NOMO-1 treated with dmso at 0.1 percent for 144 hours (cell line): ENCODE measurements at regions not wholly inside any gene's neighbourhood (a gene's known extent, or its start where the extent isn't known, plus 50 kb on each side); places are given as distances from the start of the nearest gene placed in this dataset.
"Not testable (repeated sequence)": the region's sequence is repeated elsewhere in the genome, so short reads cannot be mapped to it uniquely, and the experiment has no call there.

Experiments used
- DNase-seq: peaks from one replicate; lab custom pipeline; 2025; ENCODE audit not compliant: unreplicated experiment; lab: John Stamatoyannopoulos, UW

DNA sequence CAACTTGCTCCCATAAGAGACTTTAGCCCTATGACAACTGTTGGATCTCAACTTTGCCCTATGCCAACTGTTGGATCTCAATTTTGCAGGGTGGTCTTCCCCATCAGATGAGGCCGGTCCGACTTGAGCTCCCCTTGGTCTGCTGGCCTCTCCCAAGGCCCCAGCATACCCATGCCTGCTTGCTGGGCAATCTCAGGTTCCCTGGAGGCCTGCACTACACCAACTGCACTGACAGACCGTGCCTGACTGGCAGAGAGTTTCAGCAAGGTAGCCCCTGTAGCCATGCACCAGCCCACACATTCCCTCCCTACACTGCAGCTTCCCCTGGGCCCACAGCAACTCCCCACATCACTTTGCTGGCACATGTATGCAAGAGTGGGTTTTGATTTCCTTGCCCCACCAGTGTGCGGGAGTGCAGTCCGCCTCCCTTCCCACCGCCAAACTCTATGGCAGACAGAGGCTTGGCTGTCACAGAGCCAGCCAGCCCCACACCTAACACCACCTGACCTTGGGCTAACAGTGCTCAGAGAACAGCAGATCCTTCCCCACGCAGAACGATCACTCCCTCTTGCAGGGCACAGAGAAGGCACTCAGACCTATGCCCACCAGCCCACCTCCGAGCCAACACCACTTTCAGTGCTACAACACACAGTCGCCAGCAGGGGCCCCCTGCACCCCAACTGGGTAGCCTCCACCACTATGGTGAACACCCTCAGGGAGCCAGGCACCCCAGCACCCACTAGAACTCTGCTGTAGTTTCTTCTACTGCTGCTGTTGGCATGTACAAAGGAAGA lies 279.9 kb upstream of the COX7C start:
- DNase-seq = no peak

DNA sequence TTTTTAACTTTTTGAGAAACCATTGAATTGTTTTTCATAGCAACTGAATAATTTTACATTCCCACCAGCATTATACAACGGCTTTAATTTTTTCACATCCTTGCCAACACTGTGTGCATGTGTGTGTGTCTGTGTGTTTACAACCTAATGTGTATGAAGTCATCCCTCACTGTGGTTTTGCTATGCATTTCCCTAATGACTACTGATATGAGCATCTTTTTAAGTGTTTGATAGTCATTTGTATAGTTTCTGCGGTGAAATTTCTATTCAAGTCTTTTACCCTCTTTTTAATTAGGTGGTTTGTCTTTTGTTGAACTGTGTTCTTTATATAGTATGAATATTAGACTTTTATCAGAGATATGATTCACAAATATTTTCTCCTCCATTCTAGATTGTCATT lies 263.1 kb upstream of the COX7C start:
- no peak for DNase-seq

DNA sequence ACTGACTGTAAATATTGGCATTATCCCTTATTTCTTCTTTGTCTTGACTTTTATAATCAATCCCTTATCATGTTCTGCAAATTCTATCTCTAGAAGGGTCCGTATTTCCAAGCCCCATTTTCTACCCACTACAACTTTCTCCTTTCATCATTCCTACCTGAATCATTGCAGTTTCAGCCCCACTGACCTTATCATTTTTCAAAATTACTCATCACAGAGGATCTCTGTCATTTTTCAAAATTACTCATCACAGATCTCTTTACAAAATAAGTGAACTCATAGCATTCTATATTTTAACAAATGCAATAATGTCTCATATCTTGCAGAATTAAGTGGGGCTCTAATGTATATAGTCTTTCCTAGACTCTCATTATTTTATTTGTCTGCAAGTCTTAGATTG lies 256.9 kb upstream of the COX7C start:
- DNase-seq = no peak

DNA sequence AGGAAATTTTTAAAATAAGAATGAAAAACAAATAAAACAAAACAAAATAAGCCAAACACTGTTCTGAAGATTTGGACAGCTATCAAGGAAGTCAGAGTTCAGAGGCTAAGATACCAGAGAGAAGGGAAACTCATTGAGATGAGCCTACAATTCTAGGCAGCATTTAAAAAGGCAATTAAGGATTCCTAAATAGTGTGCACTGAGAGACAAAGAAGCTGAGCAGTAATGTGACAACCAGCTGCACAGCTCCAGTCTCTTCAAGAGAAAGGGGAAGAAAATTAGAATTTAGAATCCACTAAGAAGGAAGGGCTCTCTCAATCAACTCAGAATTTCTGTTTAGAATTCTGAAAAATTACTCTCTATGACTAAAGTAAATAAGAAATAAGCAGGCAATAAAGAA lies 246.7 kb upstream of the COX7C start:
- DNase-seq = no peak

DNA sequence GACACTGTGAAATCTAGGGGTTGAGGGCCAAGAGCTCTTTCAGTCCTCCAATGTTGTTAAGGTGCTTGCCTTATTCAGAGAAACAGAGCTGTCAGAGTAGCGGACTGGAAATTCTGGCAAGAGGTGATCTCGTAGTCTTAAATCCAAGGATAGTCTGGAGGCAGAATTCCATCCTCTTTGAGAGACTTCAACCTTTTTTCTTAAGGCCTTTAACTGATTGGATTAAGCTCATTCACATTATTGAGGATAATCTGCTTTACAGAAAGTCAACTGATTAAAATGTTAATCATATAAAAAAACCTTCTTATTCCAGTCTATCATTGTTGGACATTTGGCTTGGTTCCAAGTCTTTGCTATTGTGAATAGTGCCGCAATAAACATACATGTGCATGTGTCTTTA lies 243.1 kb upstream of the COX7C start:
- no peak for DNase-seq

DNA sequence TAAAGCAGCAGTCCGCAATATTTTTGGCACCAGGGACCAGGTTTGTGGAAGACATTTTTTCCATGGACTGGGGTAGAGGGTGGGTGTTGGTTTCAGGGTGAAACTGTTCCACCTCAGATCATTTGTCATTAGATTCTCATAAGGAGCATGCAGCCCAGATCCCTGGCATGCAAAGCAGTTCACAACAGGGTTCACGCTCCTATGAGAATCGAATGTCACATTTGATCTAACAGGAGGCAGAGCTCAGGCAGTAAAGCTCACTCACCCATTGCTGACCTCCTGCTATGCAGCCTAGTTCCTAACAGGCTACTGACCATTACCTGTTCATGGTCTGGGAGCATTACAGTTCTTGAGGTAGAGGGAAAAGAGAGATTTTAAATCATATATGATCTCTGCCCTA lies 241.5 kb upstream of the COX7C start:
- DNase-seq = no peak

DNA sequence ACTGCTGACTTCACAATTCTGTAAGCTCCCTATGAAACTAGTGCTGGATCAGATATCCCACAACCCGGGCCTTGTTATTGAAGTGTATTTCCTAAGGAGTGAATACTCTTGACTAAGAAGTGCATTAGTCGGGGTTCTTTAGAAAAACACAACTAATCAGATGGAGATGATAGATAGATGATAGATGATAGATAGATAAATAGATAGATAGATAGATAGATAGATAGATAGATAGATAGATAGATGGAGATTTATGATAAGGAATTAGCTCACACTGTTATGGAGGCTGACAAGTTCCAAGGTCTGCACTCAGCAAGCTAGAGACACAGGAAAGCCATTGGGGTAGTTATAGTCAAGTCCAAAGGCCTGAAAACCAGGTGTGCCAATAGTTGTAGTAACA lies 214.6 kb upstream of the COX7C start:
- no peak for DNase-seq

DNA sequence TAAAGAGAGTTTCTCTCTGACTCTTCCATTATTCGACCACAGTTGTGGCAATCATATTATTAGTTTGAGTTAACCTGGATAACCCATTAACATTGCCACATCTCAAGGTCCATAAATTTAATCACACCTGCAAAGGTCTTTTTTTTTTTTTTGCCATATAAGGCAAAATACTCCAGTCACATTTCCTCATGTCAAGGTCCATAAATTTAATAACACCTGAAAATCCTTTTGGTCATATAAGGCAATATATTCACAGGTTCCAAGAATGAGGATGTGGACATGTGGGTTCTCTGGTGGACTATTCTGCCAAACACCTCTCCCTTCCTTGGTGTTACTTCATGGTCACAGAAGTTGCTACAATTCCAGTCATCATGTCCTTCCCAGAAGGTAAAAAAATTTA lies 213.5 kb upstream of the COX7C start:
- DNase-seq = no peak

DNA sequence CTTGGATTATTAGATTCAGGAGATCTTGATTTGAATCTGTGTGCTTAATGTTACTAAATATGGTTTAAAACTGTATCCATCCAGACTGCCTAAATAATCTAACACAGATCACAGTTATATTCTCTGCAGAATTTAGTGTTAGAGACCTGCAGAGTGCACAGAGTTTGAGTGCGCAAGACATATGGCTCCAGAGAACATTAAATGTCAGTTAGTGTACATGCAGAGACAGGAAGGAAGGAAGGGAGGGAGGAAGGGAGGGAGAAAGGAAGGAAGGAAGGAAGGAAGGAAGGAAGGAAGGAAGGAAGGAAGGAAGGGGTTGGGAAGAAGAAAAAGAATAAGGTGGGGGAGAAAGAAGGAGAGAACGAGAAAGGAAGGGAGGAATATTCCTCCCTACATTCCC lies 210.0 kb upstream of the COX7C start:
- no peak for DNase-seq

DNA sequence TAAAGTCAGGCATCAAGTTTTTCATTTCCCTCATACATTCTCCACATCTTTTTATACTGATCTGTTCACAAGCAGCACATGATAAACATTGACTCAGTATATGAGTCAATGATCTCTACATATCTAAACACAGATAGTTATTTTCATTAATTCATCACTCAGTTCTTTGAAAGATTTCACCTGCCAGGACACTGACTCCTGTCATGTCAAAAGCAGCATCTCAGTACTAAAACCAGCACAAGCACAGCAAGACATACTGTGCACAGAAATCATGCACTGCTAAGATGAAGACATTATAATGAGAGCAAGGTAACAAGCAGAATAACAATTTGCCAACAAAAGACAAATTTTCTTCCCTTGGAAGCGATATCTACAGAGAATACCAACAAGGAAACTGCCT lies 206.1 kb upstream of the COX7C start:
- DNase-seq = no peak

DNA sequence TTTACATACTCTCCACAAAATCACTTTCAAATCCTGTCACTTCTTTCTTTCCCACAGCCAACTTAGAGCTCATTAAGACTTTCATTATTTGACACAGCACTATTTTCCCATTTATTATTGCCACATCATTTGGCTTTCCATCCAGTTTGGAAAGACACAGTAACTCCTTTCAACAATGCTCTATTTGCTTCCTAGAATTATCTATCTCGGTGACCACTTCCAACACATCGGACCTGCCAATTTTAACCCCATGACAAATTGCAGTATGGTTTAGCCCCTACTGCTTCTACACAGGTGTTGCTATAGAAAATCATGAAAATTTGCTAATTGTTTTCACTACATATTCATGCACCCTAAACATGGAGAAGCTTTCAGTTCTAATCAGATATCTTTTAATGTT lies 190.6 kb upstream of the COX7C start:
- DNase-seq = no peak

DNA sequence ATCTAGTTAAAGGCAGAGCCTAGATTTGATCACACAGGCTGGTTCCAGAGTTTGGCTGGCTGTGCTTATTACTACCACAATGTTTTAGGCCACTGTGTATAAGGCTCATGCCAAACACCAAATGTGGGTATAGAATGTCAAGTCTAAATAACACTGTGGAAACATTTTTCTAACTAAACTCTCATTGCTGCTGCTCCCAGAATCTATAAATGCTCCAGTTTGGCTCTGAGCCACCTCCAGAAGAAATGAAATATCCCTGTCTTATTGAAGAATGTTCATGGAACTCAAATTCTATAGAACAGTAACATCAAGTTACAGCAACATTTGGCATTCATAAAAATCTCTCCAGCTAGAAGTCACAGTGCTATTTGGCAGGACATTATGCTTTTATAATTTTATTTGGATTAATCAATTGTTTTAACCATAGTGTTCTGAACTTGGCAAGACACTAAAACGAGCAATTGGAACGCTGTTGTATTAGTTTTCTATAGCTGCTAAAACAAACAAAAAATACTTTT lies 178.1 kb upstream of the COX7C start:
- no peak for DNase-seq

DNA sequence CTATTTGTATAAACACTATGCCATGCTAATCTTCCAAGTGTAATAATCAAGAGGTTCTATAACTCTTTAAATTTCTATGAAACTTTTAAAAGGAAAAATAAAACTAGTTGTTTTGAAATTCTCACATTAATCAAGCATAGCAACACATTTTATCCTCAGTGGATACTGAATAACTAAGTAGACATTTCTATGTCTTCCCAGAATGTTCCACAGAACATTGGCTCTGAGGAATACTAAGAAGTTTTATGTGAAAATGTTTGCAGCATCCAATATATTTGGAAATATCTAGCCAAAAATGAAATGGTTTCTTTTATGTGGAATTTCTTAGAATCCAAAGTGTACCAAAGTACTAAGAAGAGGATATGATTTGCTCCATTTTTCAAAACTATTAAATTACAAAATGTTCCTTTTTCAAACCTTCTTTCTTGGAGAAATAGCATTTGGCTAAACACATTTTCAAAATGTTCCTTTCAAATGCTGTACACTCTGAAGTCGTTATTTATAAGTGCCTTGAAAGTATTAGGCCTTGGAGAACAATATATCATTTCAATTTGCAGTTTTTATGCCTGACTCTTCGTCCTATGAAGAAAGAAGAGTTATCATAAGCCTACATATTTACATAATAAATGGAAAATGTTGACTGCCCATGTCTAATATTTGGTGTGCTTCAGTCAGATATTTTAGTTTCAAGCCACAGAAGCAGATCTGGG lies 175.6 kb upstream of the COX7C start:
- no peak for DNase-seq

DNA sequence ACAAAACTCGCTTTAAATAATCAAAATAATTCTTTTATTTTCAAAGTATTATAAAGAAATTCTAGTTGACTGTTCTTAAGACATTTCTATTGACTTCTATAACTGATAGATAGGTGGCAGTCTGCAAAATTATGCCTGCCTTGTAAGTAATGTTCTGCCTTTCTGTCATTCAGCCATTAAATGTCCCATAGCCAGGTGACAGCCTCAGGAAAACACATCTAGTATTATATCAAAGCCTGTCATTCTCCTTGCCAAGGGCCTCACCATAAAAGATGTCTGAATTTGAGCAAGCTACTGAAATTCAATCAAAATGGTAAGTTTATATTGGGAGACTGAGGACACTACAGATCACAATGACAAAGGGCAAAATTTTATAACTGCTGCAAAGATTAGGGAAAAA lies 170.4 kb upstream of the COX7C start:
- no peak for DNase-seq

DNA sequence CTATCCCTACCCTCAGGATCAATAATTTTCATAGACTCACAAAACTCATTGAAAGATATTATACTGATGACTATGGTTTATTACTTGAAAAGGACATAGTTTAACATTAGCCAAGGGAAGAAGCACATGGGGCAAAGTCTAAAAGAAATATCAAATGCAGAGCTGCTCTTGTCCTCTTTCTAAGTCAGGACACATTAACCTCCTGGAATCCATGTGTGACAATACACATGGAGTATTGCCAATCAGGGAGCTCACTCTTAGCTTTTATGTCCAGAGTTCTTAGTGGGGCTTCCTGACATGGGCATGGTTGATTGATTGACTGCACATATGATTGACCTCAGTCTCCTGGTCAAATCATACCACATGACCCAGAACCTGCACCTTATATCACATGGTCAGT lies 165.5 kb upstream of the COX7C start:
- no peak for DNase-seq

DNA sequence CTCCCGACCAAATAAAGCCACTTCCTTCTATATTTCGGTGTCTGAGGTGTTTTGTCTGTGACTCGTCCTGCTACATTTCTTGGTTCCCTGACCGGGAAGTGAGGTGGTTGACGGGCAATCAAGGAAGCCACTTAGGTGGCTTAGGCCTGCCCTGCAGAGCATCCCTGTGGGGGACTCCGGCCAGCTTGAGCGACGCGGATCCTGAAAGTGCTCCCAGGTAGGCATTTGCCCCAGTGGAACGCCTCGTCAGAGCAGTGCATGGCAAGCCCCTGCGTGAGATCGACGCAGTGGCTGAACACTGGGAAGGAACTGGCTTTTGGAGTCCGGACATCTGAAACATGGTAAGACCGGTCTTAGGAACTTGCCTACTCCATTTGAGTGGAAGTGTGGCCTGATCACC lies 157.2 kb upstream of the COX7C start:
- no peak for DNase-seq

DNA sequence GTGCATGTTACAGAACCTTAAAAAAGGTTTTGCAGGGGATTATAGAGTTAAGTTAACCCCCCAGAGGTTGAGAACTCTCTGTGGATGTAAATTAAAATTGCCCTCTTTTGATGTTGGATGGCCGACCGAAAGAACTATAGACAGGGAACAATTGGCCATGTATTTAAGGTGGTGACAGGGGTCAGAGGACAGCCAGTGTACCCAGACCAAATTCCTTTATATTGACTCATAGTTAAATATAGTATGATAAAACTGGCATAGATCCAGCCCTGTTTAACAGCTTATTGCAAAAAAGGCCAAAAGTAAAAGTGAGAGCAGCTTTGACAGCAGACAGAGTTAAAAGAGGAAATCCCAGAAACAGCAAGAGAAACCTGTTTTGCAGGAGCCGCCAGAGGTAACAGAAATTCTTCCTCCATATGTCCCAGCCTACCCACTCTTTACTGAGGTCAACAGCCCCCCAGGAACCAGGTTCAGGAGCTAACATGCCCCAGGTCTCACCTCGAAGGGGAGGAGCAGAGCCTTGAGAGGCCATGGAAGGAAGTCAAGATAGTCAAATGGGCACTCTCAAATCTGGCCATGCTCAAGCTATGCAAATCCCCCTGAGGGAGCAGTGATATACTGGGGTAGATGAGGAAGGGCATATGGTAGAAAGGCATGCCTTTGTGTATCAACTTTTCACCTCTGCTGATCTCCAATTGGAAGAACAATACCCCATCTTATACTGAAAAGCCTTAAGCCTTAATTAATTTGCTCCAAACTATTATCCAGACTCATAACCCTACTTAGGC lies 156.4 kb upstream of the COX7C start:
- DNase-seq = no peak

DNA sequence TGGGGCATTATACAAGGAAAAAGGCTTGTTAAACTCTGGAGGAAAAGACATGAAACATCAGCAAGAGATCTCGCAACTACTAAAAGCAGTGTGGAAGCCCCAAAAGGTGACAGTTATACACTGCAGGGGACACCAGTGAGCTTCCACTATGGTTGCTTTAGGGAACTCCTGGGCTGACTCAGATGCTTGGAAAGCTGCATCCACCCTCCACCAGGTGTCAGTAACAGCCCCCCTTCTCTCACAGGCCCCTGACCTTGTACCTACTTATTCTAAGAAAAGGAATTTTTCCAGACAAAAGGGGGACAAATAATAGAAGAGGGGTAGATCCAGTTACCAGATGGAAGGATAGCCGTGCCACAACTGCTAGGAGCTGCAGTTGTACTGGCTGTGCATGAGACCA lies 154.4 kb upstream of the COX7C start:
- DNase-seq = no peak

DNA sequence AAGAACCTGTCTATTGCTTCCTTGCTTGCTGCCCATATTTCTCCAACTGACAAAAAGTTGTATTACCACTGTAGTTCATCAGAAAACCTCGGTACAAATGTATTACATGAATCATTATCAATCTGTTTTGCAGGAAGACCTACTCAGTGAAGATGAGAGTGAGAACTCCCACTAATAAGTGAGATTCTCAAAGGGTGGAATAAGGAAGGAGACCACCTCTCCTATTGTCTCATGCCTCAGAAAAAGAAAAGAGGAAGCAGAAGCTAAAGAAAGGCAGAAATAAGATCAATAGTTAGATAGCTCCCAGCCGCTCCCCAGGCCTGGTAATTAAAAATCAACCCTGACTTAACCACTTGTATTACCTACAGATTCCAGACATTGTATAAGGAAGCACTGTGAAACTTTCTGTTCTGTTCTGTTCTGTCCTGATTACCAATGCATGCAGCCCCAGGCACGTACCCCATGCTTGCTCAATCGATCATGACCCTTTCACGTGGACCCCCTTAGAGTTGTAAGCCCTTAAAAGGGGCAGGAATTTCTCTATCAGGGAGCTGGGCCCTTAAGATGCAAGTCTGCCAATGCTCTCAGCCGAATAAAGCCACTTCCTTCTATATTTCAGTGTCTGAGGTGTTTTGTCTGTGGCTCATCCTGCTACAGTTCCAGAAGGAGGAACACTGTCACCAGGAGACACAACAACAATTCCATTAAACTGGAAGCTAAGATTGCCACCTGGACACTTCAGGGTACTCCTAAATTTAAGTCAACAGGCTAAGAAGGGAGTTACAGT lies 152.5 kb upstream of the COX7C start:
- DNase-seq = no peak

DNA sequence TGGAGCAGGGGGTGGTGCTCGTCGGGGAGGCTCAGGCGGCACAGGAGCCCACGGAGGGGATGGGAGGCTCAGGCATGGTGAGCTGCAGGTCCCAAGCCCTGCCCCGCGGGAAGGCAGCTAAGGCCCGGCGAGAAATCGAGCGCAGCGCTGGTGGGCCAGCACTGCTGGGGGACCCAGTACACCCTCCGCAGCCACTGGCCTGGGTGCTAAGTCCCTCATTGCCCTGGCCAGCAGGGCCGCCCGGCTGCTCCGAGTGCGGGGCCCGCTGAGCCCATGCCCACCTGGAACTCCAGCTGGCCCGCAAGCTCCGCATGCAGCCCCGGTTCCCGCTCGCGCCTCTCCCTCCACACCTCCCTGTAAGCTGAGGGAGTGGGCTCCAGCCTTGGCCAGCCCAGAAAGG lies 151.0 kb upstream of the COX7C start:
- DNase-seq = not testable (repeated sequence)

DNA sequence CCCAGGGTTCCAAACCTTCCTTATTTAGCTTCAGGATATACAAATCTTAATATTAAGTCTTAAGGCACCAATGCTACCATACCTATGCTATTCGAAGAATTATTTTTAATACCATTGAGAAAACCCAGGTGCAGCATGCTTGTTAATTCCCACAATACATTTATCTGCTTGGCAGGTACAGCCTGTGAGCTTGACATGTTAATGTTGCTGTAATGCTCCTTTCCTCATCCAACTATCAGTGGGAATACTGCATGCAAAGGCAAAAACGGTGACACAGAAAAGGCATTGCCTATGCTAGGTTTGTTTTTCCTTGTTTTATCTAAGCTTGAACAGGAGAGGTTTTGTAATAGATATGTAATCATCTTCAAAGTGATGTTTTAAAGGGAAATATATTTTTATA lies 135.7 kb upstream of the COX7C start:
- no peak for DNase-seq
